HL-60 (cell line): ENCODE measurements at regions not wholly inside any gene's neighbourhood (a gene's known extent, or its start where the extent isn't known, plus 50 kb on each side); places are given as distances from the start of the nearest gene placed in this dataset.

Source experiments
- CTCF ChIP-seq: IDR thresholded peaks from one replicate; pipeline ENCODE4 v1.5.1; 2011; ENCODE audit warnings: low read length, control low read depth, inconsistent platforms; ENCODE audit not compliant: insufficient read depth
- POLR2AphosphoS5 ChIP-seq: IDR thresholded peaks from 2 replicates; pipeline ENCODE4 v1.6.1; 2012; ENCODE audit warnings: low read depth

- TF ChIP-seq POLR2AphosphoS5 (no peak), CTCF (no peak)
Measured at GRCh38 chr5:42908086-42908485, 96.4 kb upstream of the SELENOP start.
